GM12864 (cell line): ENCODE measurements at regions not wholly inside any gene's neighbourhood (a gene's known extent, or its start where the extent isn't known, plus 50 kb on each side); places are given as distances from the start of the nearest gene placed in this dataset.

Experiments
- DNase-seq: peaks from one replicate; pipeline ENCODE4 v3.0.0-alpha.2; 2011; ENCODE audit warnings: low read depth
- H3K4me3 ChIP-seq: 2 replicates; pipeline ENCODE4 v1.5.1; 2011; ENCODE audit warnings: mild to moderate bottlenecking, low read depth, low read length, control low read depth
- TF ChIP-seq, protein P1 (sequence below): IDR thresholded peaks from 2 replicates; pipeline ENCODE4 v1.5.1; 2011; ENCODE audit warnings: low read depth, mild to moderate bottlenecking, moderate library complexity, low read length, control low read depth, inconsistent platforms; ENCODE audit errors: missing control alignments

GRCh38 chr13:30023196-30023895, 172.9 kb upstream of the UBL3 start:
- TF ChIP-seq, protein P1, sequence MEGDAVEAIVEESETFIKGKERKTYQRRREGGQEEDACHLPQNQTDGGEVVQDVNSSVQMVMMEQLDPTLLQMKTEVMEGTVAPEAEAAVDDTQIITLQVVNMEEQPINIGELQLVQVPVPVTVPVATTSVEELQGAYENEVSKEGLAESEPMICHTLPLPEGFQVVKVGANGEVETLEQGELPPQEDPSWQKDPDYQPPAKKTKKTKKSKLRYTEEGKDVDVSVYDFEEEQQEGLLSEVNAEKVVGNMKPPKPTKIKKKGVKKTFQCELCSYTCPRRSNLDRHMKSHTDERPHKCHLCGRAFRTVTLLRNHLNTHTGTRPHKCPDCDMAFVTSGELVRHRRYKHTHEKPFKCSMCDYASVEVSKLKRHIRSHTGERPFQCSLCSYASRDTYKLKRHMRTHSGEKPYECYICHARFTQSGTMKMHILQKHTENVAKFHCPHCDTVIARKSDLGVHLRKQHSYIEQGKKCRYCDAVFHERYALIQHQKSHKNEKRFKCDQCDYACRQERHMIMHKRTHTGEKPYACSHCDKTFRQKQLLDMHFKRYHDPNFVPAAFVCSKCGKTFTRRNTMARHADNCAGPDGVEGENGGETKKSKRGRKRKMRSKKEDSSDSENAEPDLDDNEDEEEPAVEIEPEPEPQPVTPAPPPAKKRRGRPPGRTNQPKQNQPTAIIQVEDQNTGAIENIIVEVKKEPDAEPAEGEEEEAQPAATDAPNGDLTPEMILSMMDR = no peak
- H3K4me3 ChIP-seq = no peak overlapping the region
- no peak for DNase-seq

- H3K4me3 ChIP-seq = no peak overlapping the region
- no peak for DNase-seq
- TF ChIP-seq, protein P1 = no peak
These were observed 172.4 kb upstream of the UBL3 start for GRCh38 chr13:30022796-30023195.

DNA sequence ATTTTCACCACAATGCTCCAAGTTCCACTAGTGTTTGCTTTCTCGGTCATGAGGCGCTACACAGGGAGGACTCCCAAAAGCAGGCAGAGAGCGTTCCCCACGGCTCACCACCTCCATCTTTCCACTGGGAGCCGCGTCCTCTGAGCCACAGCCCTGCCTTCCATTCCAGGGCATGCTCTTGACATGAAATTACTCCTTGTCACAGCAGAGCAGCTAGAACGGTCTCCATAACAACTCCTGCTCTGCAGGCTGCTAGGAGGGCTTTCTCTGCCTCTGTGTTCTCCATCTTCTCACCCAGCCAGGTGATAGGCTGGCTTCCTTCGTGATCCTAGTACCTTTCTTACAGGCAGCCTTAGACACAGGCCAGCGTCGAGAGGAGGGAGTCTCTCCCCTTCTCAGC, 171.8 kb upstream of the UBL3 start:
- TF ChIP-seq, protein P1 = no peak
- H3K4me3 ChIP-seq = no peak overlapping the region
- DNase-seq = no peak

DNA sequence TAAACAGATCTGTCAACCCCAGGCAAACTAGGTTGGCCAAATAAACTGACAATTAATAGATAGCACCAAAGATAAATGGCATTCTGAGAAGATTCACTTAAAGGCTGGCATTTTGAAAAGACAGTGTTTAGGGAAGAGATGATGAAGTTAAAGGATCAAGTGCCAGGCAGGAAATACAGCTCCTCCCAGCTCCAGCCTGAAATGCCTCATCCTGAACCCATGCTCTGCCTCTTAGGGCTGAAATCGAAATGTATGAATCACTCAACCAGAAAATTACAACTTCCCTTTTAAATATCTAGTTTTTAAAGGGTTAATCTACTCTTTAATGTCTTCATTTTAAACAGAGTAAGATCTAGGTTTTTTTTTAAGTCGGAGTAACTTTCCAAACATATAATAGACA, 171.2 kb upstream of the UBL3 start:
- H3K4me3 ChIP-seq = no peak overlapping the region
- no peak for DNase-seq
- TF ChIP-seq, protein P1 = no peak

GRCh38 chr13:30020726-30021312, 170.4 kb upstream of the UBL3 start:
- TF ChIP-seq, protein P1 = no peak
- no peak for DNase-seq
- H3K4me3 ChIP-seq = no peak overlapping the region

DNA sequence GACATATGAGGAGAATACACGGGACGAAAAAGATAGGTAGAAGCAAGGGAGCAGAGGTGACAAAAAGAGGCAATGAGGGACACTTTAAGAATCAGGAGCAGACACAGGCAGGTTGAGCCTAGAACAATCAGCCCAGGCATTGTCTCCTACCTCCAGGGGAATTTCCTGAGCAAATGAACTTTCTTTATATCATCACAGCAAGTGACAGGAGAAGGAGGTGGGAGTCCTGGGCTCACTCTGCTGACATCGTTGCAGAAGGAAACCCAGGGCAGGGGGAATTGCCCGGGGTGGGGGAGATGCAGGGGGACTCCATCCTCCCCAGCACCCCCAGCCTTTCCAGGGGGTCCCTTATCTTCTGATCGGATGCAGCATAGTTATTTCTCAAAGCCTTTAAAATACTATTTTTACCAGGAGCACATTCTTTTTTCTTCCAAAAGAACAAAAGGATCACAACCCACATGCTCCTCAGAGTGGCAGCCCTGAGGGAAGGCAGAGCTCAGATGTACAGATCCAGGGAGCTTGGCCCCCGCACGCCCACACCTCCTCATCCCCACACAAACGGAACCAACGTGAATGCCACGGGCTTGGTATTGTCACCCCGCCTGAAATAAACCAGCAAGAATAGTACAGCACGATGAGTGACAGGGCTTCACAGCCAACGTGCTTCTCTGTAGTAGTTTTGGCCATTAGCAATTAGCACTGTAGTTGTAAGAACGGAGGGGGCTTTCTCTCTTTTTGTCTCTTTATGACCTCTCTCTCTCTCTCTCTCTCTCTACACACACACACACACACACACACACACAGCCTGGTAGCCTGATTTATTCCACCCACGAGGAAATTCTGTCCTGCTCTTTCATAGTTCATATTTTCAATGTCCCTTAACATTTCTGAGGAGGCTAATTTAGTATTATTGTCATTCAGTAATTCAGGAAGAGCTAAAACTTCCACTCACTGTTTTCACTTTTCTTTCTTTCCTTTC, 169.5 kb upstream of the UBL3 start:
- TF ChIP-seq, protein P1 = no peak
- H3K4me3 ChIP-seq = no peak overlapping the region
- no peak for DNase-seq
